ENCODE measurements at regions not wholly inside any gene's neighbourhood (a gene's known extent, or its start where the extent isn't known, plus 50 kb on each side); places are given as distances from the start of the nearest gene placed in this dataset.

DNA sequence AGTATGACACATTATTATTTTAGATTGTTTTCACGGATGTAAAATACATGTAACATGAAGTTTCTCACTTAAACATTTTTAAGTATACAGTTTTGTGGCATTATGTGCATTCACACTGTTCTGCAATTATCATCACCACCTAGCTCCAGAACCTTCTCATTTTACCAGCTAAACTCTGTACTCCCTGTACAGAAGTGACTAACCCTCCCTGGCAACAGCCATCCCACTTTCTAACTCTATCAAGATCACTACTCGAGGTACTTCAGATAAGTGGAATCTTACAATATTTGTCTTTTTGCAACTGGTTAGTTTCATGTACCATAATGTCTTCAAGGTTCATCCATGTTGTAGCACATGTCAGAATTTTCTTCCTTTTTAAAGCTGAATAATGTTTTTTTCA is 116.3 kb upstream of the IGF1R start:
- TF ChIP-seq, protein P1, sequence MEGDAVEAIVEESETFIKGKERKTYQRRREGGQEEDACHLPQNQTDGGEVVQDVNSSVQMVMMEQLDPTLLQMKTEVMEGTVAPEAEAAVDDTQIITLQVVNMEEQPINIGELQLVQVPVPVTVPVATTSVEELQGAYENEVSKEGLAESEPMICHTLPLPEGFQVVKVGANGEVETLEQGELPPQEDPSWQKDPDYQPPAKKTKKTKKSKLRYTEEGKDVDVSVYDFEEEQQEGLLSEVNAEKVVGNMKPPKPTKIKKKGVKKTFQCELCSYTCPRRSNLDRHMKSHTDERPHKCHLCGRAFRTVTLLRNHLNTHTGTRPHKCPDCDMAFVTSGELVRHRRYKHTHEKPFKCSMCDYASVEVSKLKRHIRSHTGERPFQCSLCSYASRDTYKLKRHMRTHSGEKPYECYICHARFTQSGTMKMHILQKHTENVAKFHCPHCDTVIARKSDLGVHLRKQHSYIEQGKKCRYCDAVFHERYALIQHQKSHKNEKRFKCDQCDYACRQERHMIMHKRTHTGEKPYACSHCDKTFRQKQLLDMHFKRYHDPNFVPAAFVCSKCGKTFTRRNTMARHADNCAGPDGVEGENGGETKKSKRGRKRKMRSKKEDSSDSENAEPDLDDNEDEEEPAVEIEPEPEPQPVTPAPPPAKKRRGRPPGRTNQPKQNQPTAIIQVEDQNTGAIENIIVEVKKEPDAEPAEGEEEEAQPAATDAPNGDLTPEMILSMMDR (IDR thresholded peaks at IDR 0.05; ENCODE audit: extremely low read depth in 1 of 2, insufficient read depth in 1 of 2, low read depth in 1 of 2, low read length in 2 of 2): no peak
- TF ChIP-seq POLR2AphosphoS5 (IDR thresholded peaks at IDR 0.05; ENCODE audit: insufficient read depth, low read depth, low read length) (no peak), EZH2 (IDR thresholded peaks at IDR 0.05; ENCODE audit: borderline replicate concordance, low read depth, low read length, severe bottlenecking) (no peak), POLR2A (IDR thresholded peaks at IDR 0.05; ENCODE audit: low read depth, low read length) (no peak), JUN (IDR thresholded peaks at IDR 0.05; ENCODE audit: borderline replicate concordance, insufficient read depth, insufficient read length, low read depth) (no peak), FOS (IDR thresholded peaks at IDR 0.05; ENCODE audit: borderline replicate concordance, insufficient read depth, low read length) (no peak), MYC (IDR thresholded peaks at IDR 0.05; ENCODE audit: low read depth, low read length) (no peak), GATA2 (IDR thresholded peaks at IDR 0.05; ENCODE audit: insufficient read depth, insufficient read length, low read depth, low read length) (no peak)
- TF ChIP-seq, protein P2, sequence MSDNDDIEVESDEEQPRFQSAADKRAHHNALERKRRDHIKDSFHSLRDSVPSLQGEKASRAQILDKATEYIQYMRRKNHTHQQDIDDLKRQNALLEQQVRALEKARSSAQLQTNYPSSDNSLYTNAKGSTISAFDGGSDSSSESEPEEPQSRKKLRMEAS (IDR thresholded peaks at IDR 0.05; ENCODE audit: insufficient read depth, insufficient read length): no peak
